ENCODE measurements at regions not wholly inside any gene's neighbourhood (a gene's known extent, or its start where the extent isn't known, plus 50 kb on each side); places are given as distances from the start of the nearest gene placed in this dataset.

DNA sequence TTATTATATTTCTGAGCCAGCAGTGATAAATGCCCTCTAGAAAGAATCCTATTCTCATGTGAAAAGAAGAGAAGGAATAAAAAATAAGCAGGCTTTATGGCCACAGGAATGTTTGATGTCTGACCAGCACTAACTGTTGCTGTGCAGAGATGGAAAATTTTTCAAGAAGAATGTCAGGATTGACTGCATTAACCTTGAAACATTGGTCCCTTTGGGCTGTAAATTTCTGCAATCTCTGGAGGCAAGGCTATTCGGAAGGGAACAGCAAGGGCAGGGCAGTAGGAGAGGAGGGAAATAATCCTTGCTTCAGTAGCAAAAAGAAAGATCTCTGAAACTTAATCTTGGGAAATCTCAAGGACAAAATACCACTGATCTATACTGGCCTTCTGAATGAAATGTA is 415.2 kb downstream of the DNAH5 start:
- H3K4me3 ChIP-seq, result no peak overlapping the region
- ATAC-seq (ENCODE audit: insufficient number of reproducible peaks, low FRiP score, low read depth) (no peak), DNase-seq (ENCODE audit: low spot score) (no peak)
- no peaks in the 10 kb centered on the region for H3K36me3 ChIP-seq
- H3K9me3 ChIP-seq, result no peaks in the 10 kb centered on the region
- no peaks in the 10 kb centered on the region for H3K4me1 ChIP-seq (ENCODE audit: control insufficient read depth in 1 of 2, low read depth in 2 of 2)
- H3K27ac ChIP-seq, result no peak overlapping the region
- no peak for TF ChIP-seq CTCF (IDR thresholded peaks at IDR 0.05)
- no peaks in the 10 kb centered on the region for H3K27me3 ChIP-seq (replicated peaks; ENCODE audit: insufficient read depth)

GRCh38 chr5:13524936-13525335 is 419.6 kb downstream of the DNAH5 start:
- DNase-seq (ENCODE audit: low spot score) (no peak), ATAC-seq (ENCODE audit: insufficient number of reproducible peaks, low FRiP score, low read depth) (no peak)
- Histone ChIP-seq H3K27me3 (replicated peaks; ENCODE audit: insufficient read depth) (no peaks in the 10 kb centered on the region), H3K9me3 (no peaks in the 10 kb centered on the region), H3K36me3 (no peaks in the 10 kb centered on the region), H3K4me1 (ENCODE audit: control insufficient read depth in 1 of 2, low read depth in 2 of 2) (no peaks in the 10 kb centered on the region), H3K4me3 (no peak overlapping the region), H3K27ac (no peak overlapping the region)
- no peak for TF ChIP-seq CTCF (IDR thresholded peaks at IDR 0.05)

DNA sequence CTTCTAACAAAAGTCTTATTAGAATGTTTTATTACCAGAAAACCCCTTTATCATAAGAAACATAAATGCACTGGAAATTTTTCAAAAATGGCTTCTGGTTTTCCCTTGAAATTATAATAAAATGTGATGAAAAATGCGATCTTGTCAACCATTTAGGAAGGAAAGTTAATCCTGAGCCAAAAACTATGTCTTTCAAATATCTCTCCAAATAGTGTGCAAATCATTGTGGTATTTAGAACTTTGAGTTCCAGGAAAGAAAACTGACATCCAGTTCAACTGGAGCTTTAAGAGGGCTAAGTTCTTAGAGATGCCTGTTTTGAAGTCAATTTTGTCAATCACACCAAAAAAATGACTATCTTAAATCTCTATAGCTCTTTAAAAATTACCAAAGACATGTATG is 425.4 kb downstream of the DNAH5 start:
- TF ChIP-seq CTCF (IDR thresholded peaks at IDR 0.05), result no peak
- Histone ChIP-seq H3K9me3 (no peaks in the 10 kb centered on the region), H3K36me3 (no peaks in the 10 kb centered on the region), H3K27me3 (replicated peaks; ENCODE audit: insufficient read depth) (no peaks in the 10 kb centered on the region), H3K4me3 (no peak overlapping the region), H3K4me1 (ENCODE audit: control insufficient read depth in 1 of 2, low read depth in 2 of 2) (no peaks in the 10 kb centered on the region), H3K27ac (no peak overlapping the region)
- no peak for DNase-seq (ENCODE audit: low spot score)
- ATAC-seq (ENCODE audit: insufficient number of reproducible peaks, low FRiP score, low read depth), result no peak

- TF ChIP-seq CTCF (IDR thresholded peaks at IDR 0.05), result no peak
- H3K9me3 ChIP-seq, result no peaks in the 10 kb centered on the region
- no peak overlapping the region for H3K4me3 ChIP-seq
- H3K4me1 ChIP-seq (ENCODE audit: control insufficient read depth in 1 of 2, low read depth in 2 of 2), result no peaks in the 10 kb centered on the region
- DNase-seq (ENCODE audit: low spot score) (no peak), ATAC-seq (ENCODE audit: insufficient number of reproducible peaks, low FRiP score, low read depth) (no peak)
- H3K27ac ChIP-seq, result no peak overlapping the region
- H3K36me3 ChIP-seq, result no peaks in the 10 kb centered on the region
- no peaks in the 10 kb centered on the region for H3K27me3 ChIP-seq (replicated peaks; ENCODE audit: insufficient read depth)
Measured at GRCh38 chr5:13516195-13516594, 428.3 kb downstream of the DNAH5 start.

DNA sequence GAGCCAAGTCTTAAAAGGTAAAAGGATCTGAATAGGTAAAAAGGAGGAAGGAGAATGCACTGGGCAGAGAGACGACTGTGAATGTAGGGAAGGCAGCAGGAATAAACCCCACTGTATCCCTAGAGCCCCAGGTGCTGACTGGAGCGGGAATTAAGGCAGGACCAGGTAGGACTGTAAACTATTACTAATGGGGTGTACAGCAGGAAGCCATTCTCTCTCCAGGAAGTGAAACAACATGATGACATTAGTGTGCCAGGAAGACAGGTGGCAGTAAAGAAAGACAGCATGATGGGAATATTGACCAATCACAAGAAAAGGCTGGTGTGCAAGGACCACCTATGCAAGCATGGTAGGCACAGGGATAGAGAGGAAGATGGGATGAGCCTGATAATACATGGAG is 433.0 kb downstream of the DNAH5 start:
- no peaks in the 10 kb centered on the region for H3K36me3 ChIP-seq
- no peaks in the 10 kb centered on the region for H3K27me3 ChIP-seq (replicated peaks; ENCODE audit: insufficient read depth)
- DNase-seq (ENCODE audit: low spot score), result no peak
- no peak for TF ChIP-seq CTCF (IDR thresholded peaks at IDR 0.05)
- no peak overlapping the region for H3K4me3 ChIP-seq
- no peaks in the 10 kb centered on the region for H3K9me3 ChIP-seq
- no peaks in the 10 kb centered on the region for H3K4me1 ChIP-seq (ENCODE audit: control insufficient read depth in 1 of 2, low read depth in 2 of 2)
- H3K27ac ChIP-seq, result no peak overlapping the region
- ATAC-seq (ENCODE audit: insufficient number of reproducible peaks, low FRiP score, low read depth), result no peak

Data from thoracic aorta (tissue), 2 donors.